Trophoblast cell (in vitro differentiated cells and primary cell): ENCODE measurements at regions not wholly inside any gene's neighbourhood (a gene's known extent, or its start where the extent isn't known, plus 50 kb on each side); places are given as distances from the start of the nearest gene placed in this dataset.

Source experiments
- DNase-seq, 2 donors: peaks; one replicate each; pipeline ENCODE4 v3.0.0-alpha.2; 2016
- H2AFZ ChIP-seq: 2 replicates; pipeline ENCODE4 v1.6.1; 2013; ENCODE audit warnings: low read length, moderate library complexity, mild to moderate bottlenecking; ENCODE audit not compliant: insufficient read depth, poor library complexity
- H2AK5ac ChIP-seq: 2 replicates; pipeline ENCODE4 v1.6.1; 2013; ENCODE audit warnings: mild to moderate bottlenecking, low read length
- H2BK120ac ChIP-seq: 2 replicates; pipeline ENCODE4 v1.6.1; 2013; ENCODE audit warnings: low read length, mild to moderate bottlenecking, moderate library complexity; ENCODE audit not compliant: insufficient read depth, poor library complexity
- H2BK12ac ChIP-seq: 2 replicates; pipeline ENCODE4 v1.6.1; 2013; ENCODE audit warnings: mild to moderate bottlenecking, low read length, moderate library complexity
- H2BK5ac ChIP-seq: 2 replicates; pipeline ENCODE4 v1.6.1; 2013; ENCODE audit warnings: low read length, low read depth, moderate library complexity, mild to moderate bottlenecking; ENCODE audit not compliant: poor library complexity
- H3K14ac ChIP-seq: 2 replicates; pipeline ENCODE4 v1.6.1; 2013; ENCODE audit warnings: mild to moderate bottlenecking, low read length
- H3K18ac ChIP-seq: 2 replicates; pipeline ENCODE4 v1.6.1; 2013; ENCODE audit warnings: mild to moderate bottlenecking, low read length
- H3K23ac ChIP-seq: 2 replicates; pipeline ENCODE4 v1.6.1; 2013; ENCODE audit warnings: low read length
- H3K27ac ChIP-seq: 2 replicates; pipeline ENCODE4 v1.5.1; 2013; ENCODE audit warnings: low read depth, mild to moderate bottlenecking, inconsistent platforms, low read length, moderate library complexity
- H3K27me3 ChIP-seq: 2 replicates; pipeline ENCODE4 v1.6.1; 2013; ENCODE audit warnings: inconsistent platforms, mild to moderate bottlenecking, low read length, moderate library complexity; ENCODE audit not compliant: insufficient read depth
- H3K36me3 ChIP-seq, 2 experiments: 1 replicate in 1 of 2; 2 replicates in 1 of 2; pipeline ENCODE4 v1.6.1; 2013; ENCODE audit warnings: low read length in 2 of 2, mild to moderate bottlenecking in 2 of 2, moderate library complexity in 1 of 2; ENCODE audit not compliant: insufficient read depth in 2 of 2, control insufficient read depth in 1 of 2
- H3K4ac ChIP-seq: 2 replicates; pipeline ENCODE4 v1.6.1; 2013; ENCODE audit warnings: low read depth, mild to moderate bottlenecking, low read length, moderate library complexity
- H3K4me1 ChIP-seq, 2 experiments: 1 replicate in 1 of 2; 2 replicates in 1 of 2; pipeline ENCODE4 v1.6.1; 2013; ENCODE audit warnings: low read length in 2 of 2, mild to moderate bottlenecking in 2 of 2, moderate library complexity in 1 of 2; ENCODE audit not compliant: insufficient read depth in 2 of 2, control insufficient read depth in 1 of 2
- H3K4me2 ChIP-seq: 2 replicates; pipeline ENCODE4 v1.6.1; 2013; ENCODE audit warnings: inconsistent platforms, mild to moderate bottlenecking, low read length, moderate library complexity
- H3K4me3 ChIP-seq: 2 replicates; pipeline ENCODE4 v1.5.1; 2013; ENCODE audit warnings: mild to moderate bottlenecking, low read depth, low read length, inconsistent platforms
- H3K79me1 ChIP-seq: one replicate; pipeline ENCODE4 v1.6.1; 2013; ENCODE audit warnings: low read length
- H3K79me2 ChIP-seq: 2 replicates; pipeline ENCODE4 v1.6.1; 2013; ENCODE audit warnings: low read length, mild to moderate bottlenecking; ENCODE audit not compliant: control insufficient read depth, insufficient read depth, poor library complexity
- H3K9ac ChIP-seq: 2 replicates; pipeline ENCODE4 v1.6.1; 2013; ENCODE audit warnings: mild to moderate bottlenecking, low read length
- H3K9me3 ChIP-seq: 2 replicates; pipeline ENCODE4 v1.6.1; 2013; ENCODE audit warnings: low read depth, mild to moderate bottlenecking, control low read depth, inconsistent platforms, low read length; ENCODE audit not compliant: insufficient read depth
- H4K12ac ChIP-seq: 2 replicates; pipeline ENCODE4 v1.6.1; 2013; ENCODE audit warnings: low read depth, mild to moderate bottlenecking, low read length, moderate library complexity
- H4K8ac ChIP-seq: 2 replicates; pipeline ENCODE4 v1.6.1; 2013; ENCODE audit warnings: low read depth, mild to moderate bottlenecking, low read length, moderate library complexity
- H4K91ac ChIP-seq: one replicate; pipeline ENCODE4 v1.6.1; 2013; ENCODE audit warnings: low read depth, mild to moderate bottlenecking, low read length, moderate library complexity
- WGBS: extraction: QIAGEN DNeasy Blood & Tissue Kit; methylation state at CpG from one replicate; pipeline ENCODE4 v1.1.7; 2013; ENCODE audit warnings: missing lambda C conversion rate; ENCODE audit not compliant: insufficient read length, insufficient coverage; ENCODE audit errors: extremely low coverage; 5-methylcytosine and 5-hydroxymethylcytosine counted together

- Histone ChIP-seq H4K8ac (peak overlapping the region; percentile 16), H2AK5ac (peak overlapping the region; percentile 15), H3K79me2 (peaks cover 7% of the 10 kb centered on the region), H2BK5ac (peak overlapping the region; percentile 35), H2BK12ac (peak overlapping the region; percentile 81), H3K23ac (no peak overlapping the region), H4K12ac (no peak overlapping the region), H3K36me3 (no peaks in the 10 kb centered on the region), H3K4me2 (no peak overlapping the region), H3K4me3 (no peak overlapping the region), H3K27ac (peak overlapping the region; percentile 93), H3K4ac (no peak overlapping the region), H3K27me3 (no peaks in the 10 kb centered on the region), H3K18ac (peak overlapping the region; percentile 64), H2BK120ac (peak overlapping the region; percentile 90), H3K9me3 (no peaks in the 10 kb centered on the region), H3K79me1 (peaks cover 65% of the 10 kb centered on the region), H2AFZ (no peak overlapping the region), H4K91ac (peak overlapping the region; percentile 90), H3K9ac (no peak overlapping the region), H3K4me1 (peaks cover 36 to 44% of the 10 kb centered on the region in 2 experiments), H3K14ac (peak overlapping the region; percentile 87)
- DNase-seq = no peak
- no CpG with 5 or more reads among the region's 2 CpGs for whole genome bisulfite sequencing
Observed at GRCh38 chr10:78568620-78569019, 500.1 kb upstream of the ZMIZ1 start.

DNA sequence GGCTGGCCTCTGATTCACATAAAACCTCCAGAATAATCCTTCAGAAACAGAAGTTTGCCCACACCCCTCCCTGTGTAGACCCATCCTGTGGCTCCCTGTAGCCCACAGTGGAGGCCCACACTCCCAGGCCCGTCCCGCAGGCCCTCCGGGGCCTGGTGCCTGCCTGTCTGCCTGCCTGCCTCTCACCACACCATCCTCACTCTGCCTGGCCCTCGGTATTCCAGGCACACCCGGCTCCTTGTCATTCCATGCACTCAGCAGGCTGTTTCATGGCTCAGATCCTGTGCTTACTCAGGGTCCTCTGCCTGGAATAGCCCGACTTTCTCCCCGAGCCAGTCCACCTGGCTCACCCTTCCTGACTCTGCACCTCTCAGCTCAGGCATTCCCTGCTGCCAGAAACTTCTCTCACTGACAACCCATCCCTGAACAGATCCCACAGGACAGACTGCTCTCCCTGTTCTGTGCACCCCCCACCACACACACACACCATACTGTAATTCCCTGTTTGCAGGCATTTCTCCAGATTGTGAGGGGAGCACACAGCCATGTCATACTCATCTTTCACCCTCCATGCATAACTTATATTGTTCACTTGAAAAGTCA, 498.0 kb upstream of the ZMIZ1 start:
- Histone ChIP-seq H3K4me3 (no peak overlapping the region), H3K4me1 (peaks cover 39 to 45% of the 10 kb centered on the region in 2 experiments), H3K79me2 (peaks cover 6% of the 10 kb centered on the region), H4K8ac (peak overlapping the region; percentile 75), H3K14ac (peak overlapping the region; percentile 81), H3K9ac (no peak overlapping the region), H3K23ac (no peak overlapping the region), H3K27me3 (no peaks in the 10 kb centered on the region), H2BK5ac (peak overlapping the region; percentile 71), H4K12ac (no peak overlapping the region), H3K4me2 (no peak overlapping the region), H2AFZ (no peak overlapping the region), H2BK12ac (peak overlapping the region; percentile 15), H2AK5ac (no peak overlapping the region), H3K4ac (no peak overlapping the region), H2BK120ac (peak overlapping the region; percentile 90), H3K9me3 (no peaks in the 10 kb centered on the region), H3K79me1 (peaks cover 68% of the 10 kb centered on the region), H4K91ac (peak overlapping the region; percentile 93), H3K36me3 (no peaks in the 10 kb centered on the region), H3K27ac (peak overlapping the region; percentile 85), H3K18ac (peak overlapping the region; percentile 58)
- no CpG with 5 or more reads among the region's 7 CpGs for WGBS
- DNase-seq = no peak

- no peak overlapping the region for H3K23ac ChIP-seq
- H3K9me3 ChIP-seq = no peaks in the 10 kb centered on the region
- peak overlapping the region; percentile 81 for H3K14ac ChIP-seq
- peak overlapping the region; percentile 75 for H4K8ac ChIP-seq
- H3K27ac ChIP-seq = peak overlapping the region; percentile 85
- peak overlapping the region; percentile 60 for H3K4ac ChIP-seq
- H3K4me2 ChIP-seq = no peak overlapping the region
- H4K91ac ChIP-seq = peak overlapping the region; percentile 91
- H3K27me3 ChIP-seq = no peaks in the 10 kb centered on the region
- no peak overlapping the region for H3K4me3 ChIP-seq
- H2AFZ ChIP-seq = no peak overlapping the region
- peak overlapping the region; percentile 69 for H2BK120ac ChIP-seq
- H2BK5ac ChIP-seq = peak overlapping the region; percentile 69
- no peak for DNase-seq
- peaks cover 68% of the 10 kb centered on the region for H3K79me1 ChIP-seq
- H3K9ac ChIP-seq = no peak overlapping the region
- H2AK5ac ChIP-seq = peak overlapping the region; percentile 96
- H3K18ac ChIP-seq = peak overlapping the region; percentile 58
- no peak overlapping the region for H4K12ac ChIP-seq
- peaks cover 38 to 42% of the 10 kb centered on the region in 2 experiments for H3K4me1 ChIP-seq
- no CpG with 5 or more reads among the region's 7 CpGs for WGBS
- peak overlapping the region; percentile 94 for H2BK12ac ChIP-seq
- peaks cover 6% of the 10 kb centered on the region for H3K79me2 ChIP-seq
- no peaks in the 10 kb centered on the region for H3K36me3 ChIP-seq
Observed at GRCh38 chr10:78571286-78571685, 497.5 kb upstream of the ZMIZ1 start.

DNA sequence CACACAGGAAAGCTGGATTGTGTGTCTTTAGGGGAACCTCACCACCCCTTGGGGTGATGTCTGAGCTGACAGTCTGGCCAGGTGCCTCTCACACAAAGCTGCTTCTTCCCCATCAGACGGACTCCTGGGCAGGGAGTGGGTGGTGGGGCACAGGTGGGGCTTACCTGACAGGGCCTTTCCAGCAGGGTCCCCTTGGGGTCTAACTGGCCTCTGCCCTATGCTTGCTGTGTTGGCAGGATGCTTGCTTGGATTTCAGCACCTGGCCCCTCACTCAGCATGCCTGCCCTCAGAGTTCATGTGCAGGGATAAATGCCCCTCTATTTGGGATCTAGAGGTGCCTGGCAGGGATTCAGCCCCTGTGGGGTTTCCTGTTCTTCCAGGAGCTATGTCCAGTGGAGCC, 496.9 kb upstream of the ZMIZ1 start:
- peak overlapping the region; percentile 69 for H2BK120ac ChIP-seq
- no peak for DNase-seq
- H3K4ac ChIP-seq = peak overlapping the region; percentile 60
- peaks cover 67% of the 10 kb centered on the region for H3K79me1 ChIP-seq
- H2AFZ ChIP-seq = no peak overlapping the region
- no peaks in the 10 kb centered on the region for H3K27me3 ChIP-seq
- peak overlapping the region; percentile 94 for H2BK12ac ChIP-seq
- no peaks in the 10 kb centered on the region for H3K36me3 ChIP-seq
- H2AK5ac ChIP-seq = peak overlapping the region; percentile 96
- peak overlapping the region; percentile 85 for H3K27ac ChIP-seq
- H2BK5ac ChIP-seq = peak overlapping the region; percentile 69
- no peak overlapping the region for H3K9ac ChIP-seq
- H4K91ac ChIP-seq = peak overlapping the region; percentile 91
- peaks cover 6% of the 10 kb centered on the region for H3K79me2 ChIP-seq
- peak overlapping the region; percentile 58 for H3K18ac ChIP-seq
- H4K8ac ChIP-seq = peak overlapping the region; percentile 75
- no peak overlapping the region for H3K4me3 ChIP-seq
- no peak overlapping the region for H4K12ac ChIP-seq
- peak overlapping the region; percentile 81 for H3K14ac ChIP-seq
- no peak overlapping the region for H3K23ac ChIP-seq
- H3K4me1 ChIP-seq = peaks cover 35 to 39% of the 10 kb centered on the region in 2 experiments
- WGBS = no CpG with 5 or more reads among the region's 1 CpG
- no peak overlapping the region for H3K4me2 ChIP-seq
- H3K9me3 ChIP-seq = no peaks in the 10 kb centered on the region
